ENCODE measurements at regions not wholly inside any gene's neighbourhood (a gene's known extent, or its start where the extent isn't known, plus 50 kb on each side); places are given as distances from the start of the nearest gene placed in this dataset.

GRCh38 chr16:85348911-85349334, 236.7 kb upstream of the CIBAR2 start:
- TF ChIP-seq CTCF (IDR thresholded peaks at IDR 0.05) (no peak), POLR2A (IDR thresholded peaks at IDR 0.05) (no peak)

Measured in uterus (tissue), 2 donors.